Activated naive CD8-positive, alpha-beta T cell treated with anti-CD3 and anti-CD28 coated beads, Interleukin-2, amount 50 U/mL, for 16 hours (primary cell): ENCODE measurements at regions not wholly inside any gene's neighbourhood (a gene's known extent, or its start where the extent isn't known, plus 50 kb on each side); places are given as distances from the start of the nearest gene placed in this dataset.
"Not testable (repeated sequence)": the region's sequence is repeated elsewhere in the genome, so short reads cannot be mapped to it uniquely, and the experiment has no call there.

Source experiments
- DNase-seq: peaks from one replicate; pipeline ENCODE4 v3.0.0-alpha.2; 2020; ENCODE audit warnings: low read depth, low spot score

DNA sequence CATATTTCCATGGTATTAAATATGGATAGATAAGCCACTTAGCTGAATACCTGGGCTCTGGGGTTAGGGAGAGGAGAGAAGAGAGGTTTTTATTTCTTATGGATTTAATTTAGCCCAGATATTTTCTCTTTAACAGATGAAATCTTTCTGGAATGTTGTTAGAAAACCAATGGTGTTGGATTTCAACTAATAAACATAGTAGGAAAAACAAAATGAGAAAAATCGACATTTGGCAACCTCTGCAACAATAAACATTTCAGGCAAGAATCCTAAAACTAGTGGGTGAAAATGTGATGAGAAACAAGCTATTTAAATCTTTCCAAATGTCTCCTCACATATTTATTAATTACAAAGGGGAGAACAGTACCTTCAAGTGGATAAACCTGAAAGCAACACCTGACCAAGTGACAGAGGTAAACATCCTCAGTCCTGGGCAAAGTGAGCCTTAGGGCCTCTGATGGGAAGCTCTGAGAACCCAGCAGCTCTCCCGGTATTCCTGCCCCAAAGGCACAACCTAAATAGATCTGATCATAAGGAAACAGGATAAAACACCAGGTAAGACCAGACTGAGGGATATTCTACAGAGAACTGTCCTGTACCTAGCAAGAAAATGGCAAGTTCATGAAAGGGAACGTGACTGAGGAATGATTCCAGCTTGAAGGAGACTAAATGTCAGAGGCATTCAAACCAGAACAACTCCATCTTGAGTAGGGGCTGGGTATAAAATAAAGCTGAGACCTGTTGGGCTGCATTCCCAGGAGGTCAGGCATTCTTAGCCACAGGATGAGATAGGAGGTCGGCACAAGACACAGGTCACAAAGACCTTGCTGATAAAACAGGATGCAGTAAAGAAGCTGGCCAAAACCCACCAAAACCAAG lies 163.7 kb downstream of the ESM1 start:
- no peak for DNase-seq

GRCh38 chr5:54820346-54821134 lies 164.9 kb downstream of the ESM1 start:
- no peak for DNase-seq

DNA sequence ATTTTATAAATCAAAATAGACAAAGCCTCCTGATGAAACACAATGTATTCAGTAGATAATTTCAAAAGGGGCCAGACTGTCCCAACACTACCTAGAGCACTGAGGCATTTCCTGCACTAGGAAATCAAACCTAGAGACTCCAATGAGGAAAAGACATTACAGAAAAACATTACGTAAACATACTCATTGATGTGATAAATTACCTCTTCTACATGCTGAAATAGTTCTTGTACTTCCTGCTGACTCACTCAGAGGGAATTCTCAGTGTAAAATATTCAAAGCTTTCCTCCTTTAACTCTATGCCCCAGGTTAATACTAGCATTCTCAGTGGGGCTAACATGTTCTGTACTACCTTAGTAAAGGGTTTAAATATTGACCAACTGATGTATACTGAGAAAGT lies 178.0 kb downstream of the ESM1 start:
- DNase-seq, result no peak

DNA sequence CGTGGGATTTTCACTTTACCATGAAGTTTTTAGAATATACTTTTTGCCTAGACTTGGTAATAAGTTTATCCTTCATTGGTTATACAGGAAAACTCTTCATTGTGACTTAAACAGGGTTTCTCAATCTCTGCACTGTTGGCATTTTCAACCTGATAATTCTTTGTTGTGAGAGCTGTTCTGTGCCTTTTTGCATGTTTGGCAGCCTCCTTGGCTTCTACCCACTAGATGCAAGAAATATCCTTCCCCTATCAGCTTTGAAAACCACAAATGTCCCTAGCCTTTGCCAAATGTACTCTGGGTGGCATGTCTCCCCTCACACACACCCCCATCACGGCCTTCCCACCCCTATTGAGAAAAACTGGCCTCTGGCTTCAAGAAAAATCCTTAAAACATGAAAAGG lies 180.9 kb downstream of the ESM1 start:
- no peak for DNase-seq

DNA sequence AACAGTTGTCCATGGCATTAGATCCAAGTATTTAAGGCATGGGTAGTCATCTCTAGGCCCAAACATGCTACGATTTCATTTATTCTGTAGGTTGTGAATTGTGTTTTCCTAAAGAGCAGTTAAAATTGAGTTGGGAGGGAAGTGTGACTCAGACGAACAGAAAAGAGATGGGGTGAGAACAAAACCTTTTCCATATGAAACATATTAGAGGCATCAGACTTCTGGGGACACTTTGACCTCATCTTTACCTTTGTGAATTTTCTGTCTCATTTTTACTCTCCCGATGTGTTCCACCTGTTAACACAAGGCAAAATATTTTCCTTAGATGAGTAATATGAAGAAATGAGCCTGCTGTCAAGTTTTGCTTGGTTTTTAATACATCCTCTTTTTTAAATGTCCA lies 181.3 kb downstream of the ESM1 start:
- no peak for DNase-seq

DNA sequence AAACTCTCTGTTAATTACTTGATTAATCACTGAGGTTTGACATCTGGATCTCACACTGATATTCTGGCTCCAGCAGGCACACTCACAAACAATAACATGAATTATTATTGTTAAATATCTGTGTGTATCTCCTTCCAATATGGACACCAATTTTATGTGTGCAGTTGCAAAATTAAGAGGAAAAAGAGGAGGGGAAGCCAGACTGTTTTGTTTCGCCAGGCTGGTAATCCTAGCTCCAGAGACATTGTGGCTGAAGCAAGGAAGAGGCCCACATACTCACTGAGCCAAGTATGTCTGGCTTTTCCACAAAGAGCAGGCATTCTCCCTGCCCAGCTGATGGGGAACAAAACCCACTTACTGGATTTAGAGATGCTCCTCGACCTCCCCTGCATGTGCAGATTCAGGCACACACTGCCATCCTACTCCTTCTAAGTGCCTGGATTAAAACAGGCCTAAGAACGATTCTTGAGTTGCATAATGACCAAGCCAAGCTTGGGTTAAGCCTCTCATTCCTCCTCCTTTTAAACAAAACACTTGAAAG lies 181.9 kb downstream of the ESM1 start:
- DNase-seq, result no peak

DNA sequence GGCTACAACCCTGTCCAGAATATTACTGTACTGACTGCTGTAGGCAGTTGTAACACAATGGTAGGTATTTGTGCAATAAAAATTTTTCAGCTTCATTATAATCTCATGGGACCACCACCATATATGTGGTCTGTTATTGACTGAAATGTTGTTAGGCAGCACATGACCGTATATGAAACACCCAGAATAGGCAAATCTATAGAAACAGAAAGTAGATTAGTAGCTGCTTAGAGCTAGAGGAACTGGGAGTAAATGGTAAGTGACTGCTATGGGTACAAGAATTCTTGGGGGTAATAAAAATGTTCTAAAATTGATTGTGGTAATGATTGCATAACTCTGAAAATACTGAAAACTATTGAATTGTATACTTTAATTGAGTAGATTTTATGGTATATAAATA lies 185.7 kb downstream of the ESM1 start:
- DNase-seq, result no peak

DNA sequence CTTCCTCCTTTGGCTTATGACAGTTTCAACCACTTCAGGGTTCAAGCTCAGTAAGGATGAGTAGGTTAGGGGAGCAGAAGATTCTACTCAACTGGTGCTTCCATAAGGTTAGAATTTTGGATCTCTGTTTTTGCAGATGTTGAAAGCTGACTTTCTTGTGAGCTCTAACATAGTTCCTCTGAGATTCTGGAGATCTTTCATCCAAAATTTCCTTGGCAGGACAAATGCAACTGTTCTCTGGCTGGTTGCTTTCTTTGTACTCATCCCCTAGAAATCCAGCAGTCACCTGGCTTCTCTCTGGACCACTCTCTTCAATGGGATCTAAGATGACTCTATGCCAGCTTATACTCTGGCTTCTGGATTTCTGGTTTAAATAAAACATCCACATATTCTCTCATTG lies 189.6 kb downstream of the ESM1 start:
- no peak for DNase-seq

- no peak for DNase-seq
Observed at GRCh38 chr5:54795284-54795683, 190.1 kb downstream of the ESM1 start.

- no peak for DNase-seq
Observed at GRCh38 chr5:54794135-54794975, 191.0 kb downstream of the ESM1 start.

DNA sequence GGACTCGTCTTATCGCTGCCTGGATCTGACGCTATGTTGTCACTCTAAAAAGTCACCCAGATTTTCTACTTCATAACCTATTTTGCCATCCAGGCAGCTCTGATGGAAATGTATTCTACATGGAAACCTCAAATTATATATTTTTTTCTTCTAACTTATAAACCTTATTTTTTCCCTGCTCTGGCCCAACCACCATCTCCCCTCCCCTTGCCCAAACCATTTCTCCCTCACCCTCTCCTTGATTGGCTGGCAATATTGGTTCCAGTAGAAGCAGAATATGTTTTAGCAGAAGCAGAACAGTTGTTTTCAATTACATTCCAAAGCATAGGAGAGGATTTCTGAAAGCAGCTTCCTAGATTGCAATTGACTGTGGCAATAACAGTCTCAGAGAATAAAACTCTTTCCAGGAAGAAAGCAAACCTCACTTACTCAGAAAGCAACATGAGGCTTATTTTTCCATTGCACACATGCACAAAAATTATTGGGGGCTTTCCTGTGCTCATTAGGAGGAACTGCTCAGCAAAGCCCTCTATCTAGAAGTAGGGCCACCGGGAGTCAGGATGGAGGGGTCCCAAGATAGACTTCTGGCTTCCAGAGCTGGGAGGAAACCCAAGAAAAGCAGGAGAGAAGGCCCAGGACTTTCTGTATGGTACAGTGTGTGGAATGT lies 191.8 kb downstream of the ESM1 start:
- DNase-seq, result no peak

- DNase-seq, result no peak
Observed at GRCh38 chr5:54792611-54793404, 192.6 kb downstream of the ESM1 start.

GRCh38 chr5:54787910-54788309 lies 197.5 kb downstream of the ESM1 start:
- not testable (repeated sequence) for DNase-seq

GRCh38 chr5:54785729-54786591 lies 199.4 kb downstream of the ESM1 start:
- DNase-seq, result no peak

DNA sequence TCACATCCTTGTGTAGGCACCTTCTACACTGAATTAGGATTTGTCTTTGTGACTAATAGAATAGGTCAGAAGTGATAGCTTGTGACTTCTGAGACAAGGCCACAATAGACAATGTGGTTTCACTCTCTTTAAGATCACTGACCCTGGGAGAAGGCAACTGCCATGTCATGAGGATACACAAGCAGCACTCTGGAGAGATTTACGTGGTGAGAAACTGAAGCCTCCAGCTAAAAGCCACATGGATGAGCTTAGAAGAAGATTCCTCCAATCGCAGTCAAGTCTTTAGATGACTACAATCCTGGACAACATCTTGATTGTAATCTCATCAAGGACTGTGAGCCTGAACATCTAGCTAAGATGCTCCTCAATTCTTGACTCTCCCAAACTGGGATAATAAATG lies 206.6 kb downstream of the ESM1 start:
- DNase-seq, result no peak

- no peak for DNase-seq
Observed at GRCh38 chr5:54775645-54776044, 209.7 kb downstream of the ESM1 start.

GRCh38 chr5:54774281-54775170 lies 210.9 kb downstream of the ESM1 start:
- DNase-seq, result no peak

DNA sequence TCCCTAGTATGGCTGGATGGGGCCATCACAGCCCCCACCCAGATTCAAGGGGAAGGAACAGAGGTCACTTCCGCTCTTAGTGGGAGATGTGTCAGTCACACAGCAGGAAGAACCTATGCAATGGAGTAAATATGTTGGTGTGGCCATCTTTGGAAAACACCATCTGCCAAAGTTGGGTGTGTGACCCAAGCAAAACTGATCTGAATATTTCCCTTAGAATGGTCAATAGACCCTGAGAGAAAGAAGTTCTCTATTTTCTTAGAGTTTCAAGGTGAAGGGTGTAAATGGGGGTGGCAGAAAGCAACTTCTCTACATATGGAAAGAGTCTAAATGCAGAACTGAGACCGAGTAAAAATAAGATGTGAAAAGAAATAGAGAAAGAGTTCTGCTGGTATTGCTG lies 212.7 kb downstream of the ESM1 start:
- no peak for DNase-seq
